GM18909 (cell line): ENCODE measurements at regions not wholly inside any gene's neighbourhood (a gene's known extent, or its start where the extent isn't known, plus 50 kb on each side); places are given as distances from the start of the nearest gene placed in this dataset.
"Not testable (repeated sequence)": the region's sequence is repeated elsewhere in the genome, so short reads cannot be mapped to it uniquely, and the experiment has no call there.

Source experiments
- ATAC-seq: cut with Tn5 transposase; IDR thresholded peaks from one replicate; pipeline ENCODE4 v1.9.1; 2021; ENCODE audit warnings: mild to moderate bottlenecking; ENCODE audit not compliant: unreplicated experiment, poor library complexity

DNA sequence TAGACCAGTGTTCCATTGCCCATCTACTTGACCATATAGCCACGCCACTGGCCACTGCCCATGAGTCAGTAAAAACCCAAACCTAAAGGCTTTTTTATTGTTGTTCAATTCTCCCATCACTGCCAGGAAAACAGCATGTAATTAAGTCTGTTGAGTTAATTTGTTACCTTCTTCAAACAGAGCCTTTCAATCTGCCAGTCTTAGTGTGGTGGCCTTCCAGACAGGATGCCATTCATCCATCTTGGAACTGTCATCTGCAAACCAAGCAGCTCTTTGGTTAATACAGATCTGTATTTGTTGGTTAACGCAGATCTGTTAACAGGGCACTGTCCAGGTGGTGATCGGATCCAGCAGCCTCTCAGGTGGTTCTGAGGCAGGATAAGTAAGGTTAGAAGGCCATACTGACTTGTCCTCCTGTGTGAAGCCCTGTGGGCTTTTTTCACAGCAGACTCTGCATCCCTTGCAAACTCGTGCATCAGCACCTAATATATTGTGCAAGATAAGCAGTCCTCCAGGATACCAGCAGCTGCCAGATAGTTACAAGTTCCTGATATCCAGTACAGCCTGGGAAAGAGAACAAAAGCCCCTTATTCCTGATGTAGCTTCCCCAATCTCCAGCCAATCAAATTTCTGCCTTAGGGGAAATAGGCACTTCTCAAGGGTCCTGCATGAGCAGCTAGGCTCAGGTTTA is 59.1 kb upstream of the DHRS4 start:
- ATAC-seq: no peak

DNA sequence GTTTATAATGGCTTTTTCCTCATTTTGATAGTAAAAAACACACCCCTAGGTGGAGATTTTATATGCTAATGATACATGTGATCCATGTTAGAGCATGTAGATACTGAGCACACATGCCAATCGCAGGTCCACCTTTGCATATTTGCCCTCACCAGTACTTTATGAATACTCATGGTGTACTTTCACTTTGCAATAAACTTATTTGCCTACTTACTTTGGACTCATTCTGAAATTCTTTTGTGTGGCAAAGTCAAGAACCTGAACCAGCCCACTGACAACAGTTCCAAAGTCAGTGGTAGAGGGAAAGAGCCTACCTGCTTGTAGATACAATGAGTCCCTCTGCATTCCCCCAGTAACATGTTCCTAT is 58.5 kb upstream of the DHRS4 start:
- no peak for ATAC-seq

DNA sequence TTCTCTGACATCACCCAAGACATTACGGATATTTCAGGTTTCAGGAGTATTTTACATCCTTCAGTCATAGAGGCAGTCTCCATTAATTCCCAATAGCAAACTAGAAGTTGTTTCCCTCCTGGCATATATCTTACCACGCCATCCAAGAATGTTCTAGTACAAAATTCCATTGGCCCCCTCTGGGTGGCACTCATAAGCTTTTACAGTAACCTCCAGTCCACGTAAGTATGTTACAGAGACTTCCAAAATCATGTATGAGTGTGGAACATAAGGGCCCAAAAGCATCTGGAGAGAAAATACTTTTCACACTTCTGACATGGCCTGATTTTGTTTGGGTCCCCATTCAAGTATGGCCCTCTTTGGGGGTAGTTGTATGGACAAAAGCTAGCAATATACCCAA is 58.1 kb upstream of the DHRS4 start:
- no peak for ATAC-seq

DNA sequence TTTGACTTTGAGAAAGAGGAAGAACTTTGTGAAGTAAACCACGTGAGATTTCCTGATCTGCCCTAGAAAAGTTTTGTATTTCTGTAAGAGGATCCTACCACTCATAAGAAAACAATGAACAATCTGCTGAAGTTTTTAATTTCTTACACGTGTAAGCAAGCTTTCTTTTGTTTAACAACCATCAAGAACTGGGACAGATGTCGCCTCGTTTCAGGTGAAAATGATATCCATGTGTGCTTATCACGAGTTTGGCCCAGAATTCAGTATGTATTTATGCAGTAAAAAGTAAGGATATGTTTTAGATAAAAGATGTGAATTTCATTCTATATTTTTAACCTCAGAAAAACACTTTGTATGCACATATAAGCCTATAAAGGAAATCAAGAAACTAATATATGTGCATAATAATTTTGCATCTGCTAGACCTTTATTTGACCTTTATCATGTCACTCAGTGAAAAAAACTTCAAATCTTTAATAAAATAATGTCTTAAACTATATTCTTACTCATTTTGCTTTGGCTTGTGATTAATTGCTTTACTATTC is 56.9 kb upstream of the DHRS4 start:
- ATAC-seq: no peak

DNA sequence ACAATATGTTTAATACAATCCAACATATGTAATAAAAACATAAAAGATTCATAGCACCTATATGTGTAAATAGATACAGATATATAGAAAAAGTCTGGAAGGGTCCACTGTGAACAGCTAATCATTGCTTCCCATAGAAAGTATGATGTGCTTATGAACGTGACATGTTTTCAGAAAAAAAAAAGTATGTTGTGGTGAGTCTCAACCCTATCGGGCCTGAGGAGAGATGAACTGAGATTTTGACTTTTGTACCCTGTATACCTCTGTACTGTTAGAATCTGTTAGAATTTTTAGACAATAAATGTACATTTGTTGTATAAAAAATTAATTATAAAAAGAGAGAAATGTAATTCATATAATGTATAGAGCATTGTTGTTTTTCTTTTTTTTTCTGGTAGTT is 56.3 kb upstream of the DHRS4 start:
- not testable (repeated sequence) for ATAC-seq

DNA sequence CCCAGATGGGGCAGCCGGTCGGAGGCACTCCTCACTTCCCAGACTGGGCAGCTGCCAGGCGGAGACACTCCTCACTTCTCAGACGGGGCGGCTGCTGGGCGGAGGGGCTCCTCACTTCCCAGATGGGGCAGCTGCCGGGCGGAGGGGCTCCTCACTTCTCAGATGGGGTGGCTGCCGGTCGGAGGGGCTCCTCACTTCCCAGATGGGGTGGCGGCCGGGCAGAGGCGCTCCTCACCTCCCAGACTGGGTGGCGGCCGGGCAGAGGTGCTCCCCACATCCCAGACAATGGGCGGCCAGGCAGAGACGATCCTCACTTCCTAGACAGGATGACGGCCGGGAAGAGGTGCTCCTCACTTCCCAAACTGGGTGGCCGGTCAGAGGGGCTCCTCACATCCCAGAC is 55.2 kb upstream of the DHRS4 start:
- ATAC-seq: not testable (repeated sequence)

DNA sequence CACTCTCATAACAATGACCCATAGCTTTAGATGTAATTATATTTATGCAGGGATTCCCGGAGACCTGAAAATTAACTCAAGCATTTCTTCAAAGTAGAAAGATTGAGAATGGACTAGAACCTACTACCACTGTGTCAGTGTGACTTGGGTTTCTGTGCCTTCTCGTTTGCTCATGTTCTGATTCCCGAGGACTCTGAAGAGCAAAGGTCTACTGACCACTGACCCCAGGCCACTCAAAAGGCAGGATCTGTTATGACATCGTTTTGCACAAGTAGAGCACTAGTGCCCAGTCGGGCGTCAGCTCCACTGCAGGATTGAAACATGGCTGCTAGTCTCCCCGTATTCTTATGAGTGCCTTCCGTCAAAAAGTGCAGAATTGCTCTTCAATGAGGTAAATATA is 53.8 kb upstream of the DHRS4 start:
- ATAC-seq: no peak

DNA sequence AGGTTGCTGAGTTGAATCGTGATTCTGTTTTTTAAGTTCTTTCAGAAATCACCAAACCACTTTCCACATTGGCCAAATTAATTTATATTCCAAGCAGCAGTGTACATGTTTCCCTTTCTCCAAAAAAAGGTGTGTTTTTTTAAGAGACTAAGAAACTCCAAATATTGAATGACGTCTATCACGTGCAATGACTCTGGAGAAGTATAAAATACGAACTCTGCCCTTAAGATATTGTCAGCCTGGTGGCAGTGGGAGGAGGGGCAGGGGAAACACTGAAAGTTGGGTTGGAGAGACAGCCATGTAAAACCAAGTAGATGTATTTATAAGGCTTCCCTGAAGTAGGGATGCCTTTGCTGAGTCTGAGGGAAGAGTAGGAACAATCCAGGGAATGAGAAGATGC is 50.1 kb upstream of the DHRS4 start:
- no peak for ATAC-seq
